ENCODE measurements at regions not wholly inside any gene's neighbourhood (a gene's known extent, or its start where the extent isn't known, plus 50 kb on each side); places are given as distances from the start of the nearest gene placed in this dataset.

GRCh38 chr11:107218123-107219013 is 200.1 kb upstream of the GUCY1A2 start:
- no peak for DNase-seq

GRCh38 chr11:107217444-107217843 is 199.2 kb upstream of the GUCY1A2 start:
- no peak for DNase-seq

DNA sequence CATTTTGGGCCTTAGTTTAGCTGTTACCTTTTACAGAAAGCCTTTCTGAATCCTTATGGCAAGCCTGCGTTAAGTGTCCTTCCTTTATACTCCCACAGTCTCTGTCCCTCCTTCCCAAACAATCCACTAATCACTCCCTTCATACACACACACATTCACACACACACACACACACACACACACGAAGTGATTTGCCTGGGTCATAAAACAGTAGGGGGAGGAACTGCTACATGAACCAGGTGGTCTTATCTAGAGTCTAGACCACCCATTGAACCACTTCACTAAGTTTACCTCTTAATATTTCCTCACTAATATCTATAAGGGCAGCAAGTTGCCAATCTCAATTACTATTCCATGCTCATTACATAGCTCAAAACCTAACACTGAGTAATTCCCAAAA is 196.7 kb upstream of the GUCY1A2 start:
- DNase-seq: no peak

GRCh38 chr11:107203656-107204055 is 185.4 kb upstream of the GUCY1A2 start:
- DNase-seq: no peak

DNA sequence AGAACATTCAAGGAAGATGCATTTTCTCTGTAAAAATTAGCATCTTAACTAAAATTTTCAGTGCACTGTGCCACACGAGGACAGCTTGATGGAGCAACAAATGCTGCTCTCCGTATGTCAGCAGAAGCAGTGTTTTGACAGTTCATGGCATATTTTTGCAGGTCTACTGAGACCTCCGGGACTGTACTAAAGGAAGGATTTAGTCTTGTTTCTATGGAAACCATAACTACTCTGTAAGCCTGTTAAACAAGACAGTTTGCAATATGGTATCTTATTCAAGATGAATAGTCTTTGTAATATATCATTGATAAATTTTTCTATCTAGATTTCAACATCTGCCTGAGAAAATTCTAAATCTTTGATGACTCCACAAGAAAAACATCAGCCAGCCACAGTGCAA is 184.0 kb upstream of the GUCY1A2 start:
- no peak for DNase-seq

GRCh38 chr11:107198490-107199007 is 180.3 kb upstream of the GUCY1A2 start:
- no peak for DNase-seq

DNA sequence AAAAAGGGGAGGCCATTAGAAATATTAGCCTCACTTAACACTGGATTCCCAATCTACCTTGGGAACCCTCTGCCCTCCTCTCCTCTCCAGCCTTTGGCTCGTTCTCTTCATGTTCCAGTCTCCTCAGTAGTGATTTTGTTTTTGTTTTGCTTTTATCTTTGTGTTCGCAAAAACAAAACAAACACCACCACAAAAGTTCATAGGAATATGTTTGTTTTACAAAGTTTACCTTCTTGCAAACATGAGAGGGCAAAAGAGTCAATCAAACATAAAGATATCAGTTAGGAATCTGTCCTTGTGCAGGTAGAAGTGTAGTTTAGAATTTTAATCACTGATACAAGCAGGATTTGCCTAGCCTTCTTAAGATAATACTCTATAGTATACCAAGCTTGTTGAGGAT is 179.7 kb upstream of the GUCY1A2 start:
- DNase-seq: no peak

GRCh38 chr11:107196732-107197131 is 178.5 kb upstream of the GUCY1A2 start:
- DNase-seq: no peak

DNA sequence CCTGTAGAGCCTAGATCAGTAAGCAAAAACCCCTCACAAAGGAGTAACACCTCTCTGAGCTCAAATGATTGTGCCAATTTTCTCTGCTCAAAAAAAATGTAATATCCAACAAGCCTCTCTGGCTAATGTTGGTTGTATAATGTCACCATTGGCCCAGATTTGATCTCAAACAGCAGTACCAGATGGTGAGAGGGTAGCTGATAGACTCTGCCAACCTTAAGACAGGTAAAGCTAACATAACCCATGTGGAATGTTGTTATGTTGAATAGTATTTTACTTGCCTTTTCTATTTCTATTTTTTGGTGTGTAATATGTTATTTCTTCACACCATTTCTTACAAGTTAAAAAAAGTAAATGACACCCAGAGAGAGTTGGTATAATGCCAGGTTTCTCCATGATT is 166.7 kb upstream of the GUCY1A2 start:
- no peak for DNase-seq

GRCh38 chr11:107183953-107184352 is 165.7 kb upstream of the GUCY1A2 start:
- DNase-seq: no peak

GRCh38 chr11:107182978-107183377 is 164.7 kb upstream of the GUCY1A2 start:
- DNase-seq: no peak

DNA sequence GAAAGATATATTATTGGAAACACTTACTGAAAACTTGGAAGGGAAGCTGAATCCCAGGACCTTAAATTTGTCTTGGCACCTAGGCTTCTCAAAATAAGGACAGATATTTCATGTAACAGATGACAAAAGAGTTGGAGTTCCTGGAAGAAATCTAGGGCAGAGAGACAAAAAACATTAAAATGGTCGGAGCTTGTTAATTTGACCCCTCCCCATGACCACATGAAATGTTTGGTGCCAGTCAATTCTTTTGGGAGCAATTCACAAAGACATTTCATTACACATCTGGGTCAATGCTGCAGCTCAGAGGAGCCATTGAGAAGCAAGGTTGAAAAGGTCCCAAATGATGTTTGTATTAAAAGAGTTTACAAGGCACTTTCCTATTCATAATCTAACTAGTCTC is 162.0 kb upstream of the GUCY1A2 start:
- DNase-seq: no peak

DNA sequence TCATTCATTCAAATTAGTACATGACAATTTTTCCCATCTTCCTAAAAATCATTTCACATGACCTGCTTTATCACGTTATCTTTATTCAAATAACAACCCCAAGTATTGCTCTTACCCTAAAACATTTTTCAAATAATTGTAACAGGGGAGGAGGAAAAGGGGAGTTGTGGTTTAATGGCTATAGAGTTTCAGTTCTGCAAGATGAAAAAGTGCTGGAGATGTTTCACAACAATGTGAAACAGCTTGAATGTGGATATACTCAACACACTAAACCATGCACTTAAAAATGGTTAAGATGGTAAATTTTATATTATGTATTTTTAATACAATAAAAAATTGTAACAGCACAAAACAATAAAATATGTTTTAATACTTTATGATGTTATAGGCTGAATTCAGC is 161.6 kb upstream of the GUCY1A2 start:
- no peak for DNase-seq

GRCh38 chr11:107177106-107177477 is 158.8 kb upstream of the GUCY1A2 start:
- no peak for DNase-seq

- DNase-seq: no peak
These were observed 158.2 kb upstream of the GUCY1A2 start for GRCh38 chr11:107176148-107177105.

DNA sequence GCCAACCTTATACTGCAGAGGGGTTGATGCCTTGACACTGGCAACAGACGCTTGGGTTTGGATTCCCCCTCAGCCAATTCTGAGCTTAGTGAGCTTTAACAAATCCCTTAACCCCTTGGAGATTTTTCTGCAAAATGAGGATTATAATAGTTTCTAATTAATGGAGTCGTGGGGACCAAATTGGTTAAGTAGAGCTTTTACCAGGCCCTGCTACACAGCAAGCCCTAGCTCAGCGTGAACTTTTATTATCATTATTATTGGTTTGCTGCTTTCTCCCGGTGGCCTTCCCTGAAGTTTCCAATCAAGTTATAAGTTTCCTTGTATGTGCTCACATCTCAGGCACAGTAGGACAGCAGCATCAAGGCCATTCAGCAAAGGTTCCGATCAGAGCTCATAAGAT is 156.6 kb upstream of the GUCY1A2 start:
- DNase-seq: no peak

DNA sequence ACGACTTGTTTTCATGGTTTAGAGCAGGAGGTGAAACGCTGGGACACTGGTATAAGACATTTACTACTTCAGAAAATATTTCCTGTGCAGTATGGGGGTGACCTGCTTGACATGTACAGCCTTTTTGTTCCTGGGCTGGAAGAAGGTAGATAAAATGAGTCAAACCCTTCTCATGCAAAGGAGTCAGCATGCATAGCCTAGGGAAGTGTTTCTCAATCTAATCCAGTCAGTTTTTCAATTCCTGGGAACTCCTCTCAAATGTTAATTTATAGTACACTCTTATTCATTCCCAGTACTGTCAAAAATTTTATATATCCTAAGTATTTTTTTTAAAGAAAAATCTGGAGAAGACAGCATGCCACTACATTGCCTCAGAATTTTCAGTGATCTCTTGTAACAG is 154.7 kb upstream of the GUCY1A2 start:
- DNase-seq: no peak

DNA sequence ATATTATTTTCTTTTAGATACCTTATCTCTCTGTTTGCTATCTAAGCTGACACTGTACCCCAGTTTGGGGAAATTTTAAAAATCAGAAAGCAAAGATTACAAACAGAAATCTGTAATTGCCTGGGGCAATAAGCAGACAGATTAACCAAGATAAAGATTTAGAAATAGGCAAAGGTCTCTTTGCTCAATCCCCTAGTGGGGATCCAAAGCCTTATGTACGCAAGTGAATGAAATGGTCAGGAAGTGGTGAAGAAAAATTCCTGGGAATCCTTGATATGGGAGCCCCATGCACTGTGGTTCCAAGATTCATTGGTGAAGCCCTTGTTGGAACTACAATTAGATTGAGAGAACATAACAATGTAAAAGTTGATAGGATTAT is 139.5 kb upstream of the GUCY1A2 start:
- DNase-seq: no peak

DNA sequence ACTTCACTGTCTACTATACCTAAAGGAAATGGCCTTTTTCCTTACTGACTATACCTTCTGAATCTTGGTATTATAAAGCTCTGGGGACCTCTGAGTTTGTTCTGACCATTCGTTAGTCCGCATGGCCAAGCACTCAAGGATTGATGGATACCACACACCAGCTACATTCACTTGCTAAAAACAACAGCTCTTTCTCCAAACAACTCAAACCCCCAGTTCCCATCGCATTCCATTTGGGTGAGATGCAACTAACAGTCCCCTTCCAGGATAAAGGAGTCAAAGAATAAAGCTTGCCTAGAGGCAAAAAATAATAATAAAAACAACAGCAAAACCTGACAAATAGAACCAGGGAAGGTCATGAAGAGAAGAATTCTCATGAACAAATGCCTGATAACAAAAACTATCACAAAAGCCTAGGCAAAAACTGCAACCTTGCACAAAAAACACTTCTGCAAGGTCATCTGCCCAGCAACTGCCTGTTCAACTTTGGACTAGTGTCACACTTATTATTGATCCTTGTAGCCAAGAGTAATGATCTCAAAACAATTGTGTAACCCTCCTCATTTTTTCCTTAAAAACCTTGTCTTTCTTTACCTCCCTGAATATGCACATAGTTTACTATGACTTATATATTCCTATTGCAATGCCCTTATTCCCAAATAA is 139.0 kb upstream of the GUCY1A2 start:
- DNase-seq: no peak

DNA sequence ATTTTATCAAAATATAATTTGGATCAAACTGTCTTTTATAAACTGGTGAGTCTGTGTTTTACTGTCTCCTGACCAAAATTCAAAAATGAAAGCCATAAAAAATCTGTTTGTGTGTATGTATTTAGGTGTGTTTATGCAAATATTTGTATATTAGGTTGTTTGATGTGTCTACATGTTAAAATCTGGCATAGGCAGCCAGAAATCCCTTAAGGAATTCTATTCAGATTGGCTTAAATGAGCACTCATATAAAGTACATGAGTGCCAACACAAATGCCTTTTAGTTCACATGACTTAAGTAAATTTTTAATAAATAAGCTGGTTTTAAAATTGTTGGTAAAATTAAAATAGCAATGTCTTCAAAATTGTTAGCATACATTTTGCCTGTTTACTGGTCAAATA is 133.3 kb upstream of the GUCY1A2 start:
- no peak for DNase-seq

DNA sequence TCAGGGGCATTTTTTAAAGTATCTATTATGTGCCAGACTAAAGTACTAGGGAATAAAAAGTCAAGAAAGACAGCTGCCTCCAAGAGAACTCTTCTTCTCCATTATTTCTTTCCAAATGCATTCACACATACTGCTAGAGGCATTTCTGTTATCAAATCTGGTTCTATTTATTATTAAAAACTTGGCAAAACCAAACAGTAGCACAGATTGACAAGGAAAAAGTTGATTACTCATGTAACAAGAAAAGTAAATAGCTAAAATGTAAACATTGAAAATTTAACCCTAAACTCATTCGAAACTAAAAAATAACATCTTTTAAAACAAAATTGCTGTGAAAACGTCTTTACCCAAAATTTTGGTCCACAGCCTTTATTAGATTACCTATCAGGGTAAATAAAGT is 132.9 kb upstream of the GUCY1A2 start:
- no peak for DNase-seq

- no peak for DNase-seq
These were observed 122.7 kb upstream of the GUCY1A2 start for GRCh38 chr11:107140983-107141382.

- no peak for DNase-seq
These were observed 121.1 kb upstream of the GUCY1A2 start for GRCh38 chr11:107139396-107139795.
